MM.1S (cell line): ENCODE measurements at regions not wholly inside any gene's neighbourhood (a gene's known extent, or its start where the extent isn't known, plus 50 kb on each side); places are given as distances from the start of the nearest gene placed in this dataset.

Experiments
- DNase-seq: peaks from one replicate; pipeline ENCODE4 v3.0.0-alpha.2; 2015
- H2AFZ ChIP-seq: fragments of 300-600 bp; sonication (generic); 2 replicates; pipeline ENCODE4 v1.6.0; 2016; ENCODE audit warnings: antibody characterized with exemption, low read length
- H3F3A ChIP-seq: fragments of 300-600 bp; sonication (generic); 2 replicates; pipeline ENCODE4 v1.6.1; 2016; ENCODE audit warnings: mild to moderate bottlenecking, antibody characterized with exemption, low read length, moderate library complexity, mixed read lengths; ENCODE audit not compliant: insufficient read depth
- H3K27ac ChIP-seq: fragments of 300-600 bp; sonication (generic); 2 replicates; pipeline ENCODE4 v1.5.1; 2016; ENCODE audit warnings: mild to moderate bottlenecking, low read length
- H3K27me3 ChIP-seq: fragments of 300-600 bp; sonication (generic); replicated peaks from 2 replicates; pipeline ENCODE4 v1.6.0; 2016; ENCODE audit warnings: low read length; ENCODE audit not compliant: insufficient read depth
- H3K36me3 ChIP-seq: fragments of 300-600 bp; sonication (generic); replicated peaks from 2 replicates; pipeline ENCODE4 v1.6.1; 2016; ENCODE audit warnings: mild to moderate bottlenecking, low read length, mixed read lengths; ENCODE audit not compliant: insufficient read depth
- H3K4me1 ChIP-seq: fragments of 300-600 bp; sonication (generic); 2 replicates; pipeline ENCODE4 v1.6.1; 2016; ENCODE audit warnings: low read length, mixed read lengths
- H3K4me2 ChIP-seq: fragments of 300-600 bp; sonication (generic); 2 replicates; pipeline ENCODE4 v1.6.0; 2016; ENCODE audit warnings: low read depth, low read length
- H3K4me3 ChIP-seq: fragments of 300-600 bp; sonication (generic); 2 replicates; pipeline ENCODE4 v1.5.1; 2016; ENCODE audit warnings: low read length, mixed read lengths
- H3K79me2 ChIP-seq: fragments of 300-600 bp; sonication (generic); 2 replicates; pipeline ENCODE4 v1.6.1; 2016; ENCODE audit warnings: mixed run types, low read length, mixed read lengths
- H3K9ac ChIP-seq: fragments of 300-600 bp; sonication (generic); 2 replicates; pipeline ENCODE4 v1.6.1; 2016; ENCODE audit warnings: low read length, mixed read lengths
- H3K9me2 ChIP-seq: fragments of 300-600 bp; sonication (generic); replicated peaks from 2 replicates; pipeline ENCODE4 v1.6.1; 2016; ENCODE audit warnings: mild to moderate bottlenecking, low read length, mixed read lengths; ENCODE audit not compliant: insufficient read depth
- H3K9me3 ChIP-seq: fragments of 300-600 bp; sonication (generic); replicated peaks from 2 replicates; pipeline ENCODE4 v1.6.1; 2016; ENCODE audit warnings: mild to moderate bottlenecking, low read length, mixed read lengths; ENCODE audit not compliant: insufficient read depth
- H4K20me1 ChIP-seq: fragments of 300-600 bp; sonication (generic); 2 replicates; pipeline ENCODE4 v1.6.1; 2016; ENCODE audit warnings: mild to moderate bottlenecking, low read length, moderate library complexity, mixed read lengths; ENCODE audit not compliant: insufficient read depth
- CTCF ChIP-seq: fragments of 300-600 bp; sonication (generic); IDR thresholded peaks from 2 replicates; pipeline ENCODE4 v1.5.1; 2016; ENCODE audit warnings: antibody characterized with exemption, low read length, mixed read lengths
- EZH2 ChIP-seq: fragments of 300-600 bp; sonication (generic); optimal IDR thresholded peaks from 2 replicates; pipeline ENCODE3; 2017; ENCODE audit warnings: low read depth, mild to moderate bottlenecking, antibody characterized with exemption, low read length, mixed read lengths
- EZH2phosphoT487 ChIP-seq: fragments of 300-600 bp; sonication (generic); IDR thresholded peaks from 2 replicates; pipeline ENCODE4 v1.6.1; 2018; ENCODE audit warnings: antibody characterized with exemption, low read length

- Histone ChIP-seq H3K4me3 (no peak overlapping the region), H3K79me2 (no peaks in the 10 kb centered on the region), H3K27ac (no peak overlapping the region), H3F3A (no peaks in the 10 kb centered on the region), H3K9me3 (no peaks in the 10 kb centered on the region), H3K36me3 (no peaks in the 10 kb centered on the region), H2AFZ (no peak overlapping the region), H3K9ac (no peak overlapping the region), H3K27me3 (no peaks in the 10 kb centered on the region), H3K9me2 (no peaks in the 10 kb centered on the region), H4K20me1 (no peaks in the 10 kb centered on the region), H3K4me1 (no peaks in the 10 kb centered on the region), H3K4me2 (no peak overlapping the region)
- TF ChIP-seq EZH2phosphoT487, result no peak
- TF ChIP-seq EZH2, result no peak
- TF ChIP-seq CTCF, result no peak
- DNase-seq, result no peak
Observed at GRCh38 chr16:54489225-54490111, 202.9 kb upstream of the IRX3 start.

GRCh38 chr16:54488729-54489128 is 202.1 kb upstream of the IRX3 start:
- Histone ChIP-seq H2AFZ (no peak overlapping the region), H3F3A (no peaks in the 10 kb centered on the region), H3K4me3 (no peak overlapping the region), H3K27me3 (no peaks in the 10 kb centered on the region), H3K4me1 (no peaks in the 10 kb centered on the region), H3K36me3 (no peaks in the 10 kb centered on the region), H4K20me1 (no peaks in the 10 kb centered on the region), H3K4me2 (no peak overlapping the region), H3K9ac (no peak overlapping the region), H3K79me2 (no peaks in the 10 kb centered on the region), H3K9me3 (no peaks in the 10 kb centered on the region), H3K9me2 (no peaks in the 10 kb centered on the region), H3K27ac (no peak overlapping the region)
- TF ChIP-seq CTCF, result no peak
- TF ChIP-seq EZH2, result no peak
- no peak for TF ChIP-seq EZH2phosphoT487
- DNase-seq, result no peak

GRCh38 chr16:54487933-54488332 is 201.3 kb upstream of the IRX3 start:
- H3K27me3 ChIP-seq, result no peaks in the 10 kb centered on the region
- H3K4me3 ChIP-seq, result no peak overlapping the region
- no peaks in the 10 kb centered on the region for H3F3A ChIP-seq
- DNase-seq, result no peak
- H2AFZ ChIP-seq, result no peak overlapping the region
- no peaks in the 10 kb centered on the region for H3K9me2 ChIP-seq
- H3K4me1 ChIP-seq, result no peaks in the 10 kb centered on the region
- H3K9me3 ChIP-seq, result no peaks in the 10 kb centered on the region
- no peaks in the 10 kb centered on the region for H3K36me3 ChIP-seq
- H3K4me2 ChIP-seq, result no peak overlapping the region
- H3K79me2 ChIP-seq, result no peaks in the 10 kb centered on the region
- H4K20me1 ChIP-seq, result no peaks in the 10 kb centered on the region
- TF ChIP-seq EZH2phosphoT487, result no peak
- no peak for TF ChIP-seq EZH2
- no peak for TF ChIP-seq CTCF
- H3K9ac ChIP-seq, result no peak overlapping the region
- H3K27ac ChIP-seq, result no peak overlapping the region
